Liver (tissue), 8 donors: ENCODE measurements at regions not wholly inside any gene's neighbourhood (a gene's known extent, or its start where the extent isn't known, plus 50 kb on each side); places are given as distances from the start of the nearest gene placed in this dataset.

ENCODE experiments used
- DNase-seq: peaks from one replicate; pipeline ENCODE4 v3.0.0-alpha.2; 2017; ENCODE audit warnings: low spot score
- H3K27ac ChIP-seq, 2 donors: one replicate each; pipeline ENCODE4 v1.7.0; 2013; ENCODE audit warnings: inconsistent platforms in 2 of 2, low read length in 2 of 2, control low read depth in 1 of 2, low read depth in 1 of 2, mild to moderate bottlenecking in 1 of 2
- H3K27me3 ChIP-seq, 4 donors: one replicate each; pipeline versions ENCODE4 v1.6.1 to v1.7.0; 2013; ENCODE audit warnings: low read length in 3 of 4, inconsistent platforms in 1 of 4, mild to moderate bottlenecking in 1 of 4, moderate library complexity in 1 of 4; ENCODE audit not compliant: control insufficient read depth in 4 of 4, insufficient read depth in 4 of 4
- H3K36me3 ChIP-seq, 4 donors: one replicate each; pipeline versions ENCODE4 v1.6.1 to v1.7.0; 2013; ENCODE audit warnings: low read length in 3 of 4, mild to moderate bottlenecking in 3 of 4, low read depth in 1 of 4, moderate library complexity in 1 of 4; ENCODE audit not compliant: control insufficient read depth in 4 of 4, insufficient read depth in 3 of 4
- H3K4me1 ChIP-seq, 4 donors: one replicate each; pipeline versions ENCODE4 v1.6.1 to v1.7.0; 2013; ENCODE audit warnings: low read length in 3 of 4, mild to moderate bottlenecking in 3 of 4, moderate library complexity in 1 of 4; ENCODE audit not compliant: control insufficient read depth in 4 of 4, insufficient read depth in 4 of 4
- H3K4me3 ChIP-seq, 3 donors: one replicate each; pipeline versions ENCODE4 v1.6.1 to v1.7.0; 2013; ENCODE audit warnings: low read length in 3 of 3, control low read depth in 1 of 3, low read depth in 1 of 3, mild to moderate bottlenecking in 1 of 3
- H3K9ac ChIP-seq, 2 donors: one replicate each; pipeline ENCODE4 v1.7.0; 2013; ENCODE audit warnings: low read length in 2 of 2, mild to moderate bottlenecking in 2 of 2, moderate library complexity in 2 of 2, control low read depth in 1 of 2, low read depth in 1 of 2
- H3K9me3 ChIP-seq, 4 donors: one replicate each; pipeline versions ENCODE4 v1.6.1 to v1.7.0; 2013; ENCODE audit warnings: low read length in 3 of 4; ENCODE audit not compliant: control insufficient read depth in 4 of 4
- ATF3 ChIP-seq: IDR thresholded peaks from 2 replicates; pipeline ENCODE4 v1.6.1; 2016; ENCODE audit warnings: antibody characterized with exemption
- CTCF ChIP-seq: fragments of 150-350 bp; IDR thresholded peaks from 2 replicates; pipeline ENCODE4 v1.5.1; 2017; ENCODE audit warnings: improper control_type of control experiment, low read depth, low read length; ENCODE audit not compliant: missing input control
- EGR1 ChIP-seq, 2 donors: IDR thresholded peaks; 2 replicates each; pipeline ENCODE4 v1.6.1; 2016 to 2018; ENCODE audit warnings: antibody characterized with exemption in 2 of 2, low read depth in 2 of 2
- FOXA1 ChIP-seq: IDR thresholded peaks from 2 replicates; pipeline ENCODE4 v1.6.1; 2016; ENCODE audit warnings: antibody characterized with exemption
- FOXA2 ChIP-seq: IDR thresholded peaks from 2 replicates; pipeline ENCODE4 v1.6.1; 2016; ENCODE audit warnings: antibody characterized with exemption
- GABPA ChIP-seq, 2 donors: IDR thresholded peaks in 1 of 2; conservative IDR thresholded peaks in 1 of 2; 2 replicates each; pipeline ENCODE4 v1.6.1; 2016; ENCODE audit warnings: antibody characterized with exemption in 2 of 2, mild to moderate bottlenecking in 1 of 2, moderate library complexity in 1 of 2
- HNF4A ChIP-seq, 2 donors: conservative IDR thresholded peaks; 2 replicates each; pipeline ENCODE4 v1.6.1; 2016; ENCODE audit warnings: antibody characterized with exemption in 2 of 2, mild to moderate bottlenecking in 2 of 2
- HNF4G ChIP-seq: IDR thresholded peaks from 2 replicates; pipeline ENCODE4 v1.6.1; 2016; ENCODE audit warnings: antibody characterized with exemption
- JUND ChIP-seq, 2 donors: IDR thresholded peaks; 2 replicates each; pipeline ENCODE4 v1.6.1; 2016; ENCODE audit warnings: antibody characterized with exemption in 2 of 2
- MAX ChIP-seq: IDR thresholded peaks from 2 replicates; pipeline ENCODE4 v1.6.1; 2016; ENCODE audit warnings: antibody characterized with exemption
- NR2F2 ChIP-seq: IDR thresholded peaks from 2 replicates; pipeline ENCODE4 v1.6.1; 2016; ENCODE audit warnings: antibody characterized with exemption
- RAD21 ChIP-seq, 2 donors: IDR thresholded peaks; 2 replicates each; pipeline ENCODE4 v1.6.1; 2016; ENCODE audit warnings: antibody characterized with exemption in 2 of 2, mild to moderate bottlenecking in 2 of 2
- REST ChIP-seq: IDR thresholded peaks from 2 replicates; pipeline ENCODE4 v1.6.1; 2016; ENCODE audit warnings: antibody characterized with exemption, mild to moderate bottlenecking
- SP1 ChIP-seq: IDR thresholded peaks from 2 replicates; pipeline ENCODE4 v1.6.1; 2018; ENCODE audit warnings: antibody characterized with exemption, mild to moderate bottlenecking
- TAF1 ChIP-seq: conservative IDR thresholded peaks from 2 replicates; pipeline ENCODE4 v1.6.1; 2016; ENCODE audit warnings: antibody characterized with exemption, mild to moderate bottlenecking
- YY1 ChIP-seq: IDR thresholded peaks from 2 replicates; pipeline ENCODE4 v1.6.1; 2016; ENCODE audit warnings: antibody characterized with exemption, mild to moderate bottlenecking
- ZBTB33 ChIP-seq: IDR thresholded peaks from 2 replicates; pipeline ENCODE4 v1.6.1; 2016; ENCODE audit warnings: antibody characterized with exemption
- WGBS: extraction: QIAGEN DNeasy Blood & Tissue Kit; methylation state at CpG from one replicate; pipeline ENCODE4 v1.1.7; 2013; 5-methylcytosine and 5-hydroxymethylcytosine counted together
- donor health status: healthy.
- donor health status: healthy.
- donor health status: healthy.
- donor health status: healthy.
- donor health status: healthy.

- H3K9ac ChIP-seq, result no peak overlapping the region
- WGBS, result 72% methylated on average over 1 of the region's 1 CpG
- H3K36me3 ChIP-seq, result no peaks in the 10 kb centered on the region
- no peak overlapping the region for H3K4me3 ChIP-seq
- TF ChIP-seq FOXA1 (no peak), RAD21 (IDR thresholded peaks at IDR 0.05) (no peak), NR2F2 (no peak), CTCF (no peak)
- no peak for DNase-seq
- no peaks in the 10 kb centered on the region for H3K27me3 ChIP-seq
- no peaks in the 10 kb centered on the region for H3K4me1 ChIP-seq
- no peaks in the 10 kb centered on the region for H3K9me3 ChIP-seq
- no peak overlapping the region for H3K27ac ChIP-seq
These were observed 222.3 kb downstream of the YTHDC2 start for GRCh38 chr5:113735751-113736150.

- Histone ChIP-seq H3K27ac (no peak overlapping the region), H3K36me3 (no peaks in the 10 kb centered on the region), H3K4me3 (no peak overlapping the region), H3K4me1 (no peaks in the 10 kb centered on the region), H3K9me3 (no peaks in the 10 kb centered on the region), H3K9ac (no peak overlapping the region), H3K27me3 (no peaks in the 10 kb centered on the region)
- WGBS, result 59% methylated on average over 4 of the region's 4 CpGs
- DNase-seq, result no peak
- TF ChIP-seq ATF3, result no peak
- no peak for TF ChIP-seq FOXA1
- no peak for TF ChIP-seq NR2F2
- no peak for TF ChIP-seq JUND (IDR thresholded peaks at IDR 0.05)
- TF ChIP-seq YY1, result no peak
- no peak for TF ChIP-seq REST
- no peak for TF ChIP-seq MAX
- TF ChIP-seq ZBTB33, result no peak
- no peak for TF ChIP-seq CTCF
- no peak for TF ChIP-seq SP1
- TF ChIP-seq HNF4A (conservative IDR thresholded peaks at IDR 0.05), result no peak
- no peak for TF ChIP-seq EGR1 (IDR thresholded peaks at IDR 0.05; ENCODE audit: low read depth in 2 of 2)
- TF ChIP-seq FOXA2, result no peak
- TF ChIP-seq GABPA (IDR thresholded peaks at IDR 0.05 in 1 of 2, conservative IDR thresholded peaks at IDR 0.05 in 1 of 2), result no peak
- TF ChIP-seq HNF4G, result no peak
- no peak for TF ChIP-seq TAF1
These were observed 228.7 kb downstream of the YTHDC2 start for GRCh38 chr5:113742176-113742575.
